ENCODE measurements at regions not wholly inside any gene's neighbourhood (a gene's known extent, or its start where the extent isn't known, plus 50 kb on each side); places are given as distances from the start of the nearest gene placed in this dataset.

- no peak for DNase-seq (ENCODE audit: low spot score)
Measured at GRCh38 chr5:158126442-158127405, 267.8 kb upstream of the CLINT1 start.

DNA sequence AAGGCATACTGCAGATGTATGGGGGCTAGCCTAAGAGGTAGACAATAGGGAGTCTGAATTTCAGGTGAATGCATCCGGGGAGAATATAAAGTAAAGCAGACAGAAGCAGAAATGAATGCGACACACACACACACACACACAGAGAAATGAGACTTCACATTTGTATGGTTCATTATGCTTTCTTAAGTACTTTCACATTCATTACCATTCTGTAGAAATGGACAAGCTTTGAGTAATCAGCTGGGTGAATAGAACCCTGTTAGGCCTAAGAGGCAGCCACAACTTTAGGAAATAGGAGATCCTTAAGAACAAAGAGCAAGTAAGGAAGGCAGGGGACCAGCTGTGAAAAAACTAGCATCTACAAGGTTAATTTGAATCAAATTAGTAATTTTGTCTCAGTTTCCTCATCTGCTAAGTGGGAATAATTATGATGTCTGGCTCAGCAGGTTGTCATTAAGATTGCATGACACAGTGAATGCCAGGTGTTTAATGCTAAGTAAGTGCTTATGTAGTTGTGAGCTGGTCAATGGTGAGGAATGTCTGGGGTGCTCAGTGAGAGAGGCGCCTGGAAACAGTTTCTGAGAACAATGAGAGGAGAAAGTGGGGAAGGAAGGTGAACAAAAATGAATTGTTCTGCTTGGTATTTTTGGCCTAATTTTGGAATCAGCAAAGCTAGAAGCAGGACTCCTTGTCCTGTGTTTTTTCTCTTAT is 265.8 kb upstream of the CLINT1 start:
- no peak for DNase-seq (ENCODE audit: low spot score)

DNA sequence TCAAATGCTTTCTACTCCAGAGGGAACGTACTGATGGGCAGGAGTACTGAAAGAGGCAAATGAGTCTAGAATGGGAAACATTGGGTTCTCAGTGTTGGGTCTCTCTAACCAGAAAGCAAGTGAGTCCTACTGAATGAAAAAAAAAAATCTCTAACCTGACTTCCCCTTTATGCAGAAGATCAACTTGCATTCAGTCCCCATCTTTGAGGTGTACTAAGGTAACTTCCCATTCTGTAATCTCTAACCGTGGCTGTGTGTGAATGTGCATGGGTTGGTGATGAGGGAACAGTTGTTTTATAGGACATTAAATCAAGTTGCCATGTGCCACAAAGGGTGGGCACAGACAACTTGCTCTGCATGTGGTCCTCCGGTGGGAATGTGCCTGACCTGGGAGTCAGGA is 264.6 kb upstream of the CLINT1 start:
- DNase-seq (ENCODE audit: low spot score) = no peak

DNA sequence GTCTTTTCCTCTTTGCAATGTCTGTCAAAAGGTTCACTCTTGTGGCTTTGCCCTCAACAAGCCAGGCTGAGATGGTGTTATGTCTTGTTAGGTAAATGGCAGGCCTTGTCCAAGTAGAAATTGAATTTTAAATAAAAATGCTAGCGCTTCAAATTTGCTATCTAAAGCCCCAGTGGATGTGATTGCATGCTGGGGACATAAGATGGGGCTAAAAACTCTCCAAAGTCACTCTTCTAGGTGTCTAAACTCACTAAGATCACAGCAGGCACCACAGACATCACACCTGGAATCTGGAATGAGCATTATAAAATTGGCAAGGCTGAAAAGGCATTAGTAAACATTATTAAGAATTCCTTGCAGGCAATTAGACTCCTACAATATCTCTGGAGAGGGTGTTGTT is 262.7 kb upstream of the CLINT1 start:
- no peak for DNase-seq (ENCODE audit: low spot score)

DNA sequence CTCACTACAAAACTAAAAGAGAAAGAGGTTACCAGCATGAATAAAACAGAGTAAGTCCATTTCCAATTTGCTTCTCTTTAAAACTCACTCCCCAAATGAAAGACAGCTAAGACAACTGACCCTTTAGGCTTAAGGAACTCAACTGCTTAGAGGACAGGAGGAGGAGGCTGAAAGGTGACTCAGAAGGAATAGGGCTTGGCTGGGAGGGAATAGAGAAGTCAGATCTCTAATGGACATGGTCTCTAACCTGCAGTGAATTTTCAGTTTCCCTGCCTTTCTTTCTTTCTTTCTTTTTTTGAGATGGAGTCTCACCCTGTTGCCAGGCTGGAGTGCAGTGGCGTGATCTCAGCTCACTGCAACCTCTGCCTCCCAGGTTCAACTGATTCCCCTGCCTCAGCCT is 261.8 kb upstream of the CLINT1 start:
- no peak for DNase-seq (ENCODE audit: low spot score)

DNA sequence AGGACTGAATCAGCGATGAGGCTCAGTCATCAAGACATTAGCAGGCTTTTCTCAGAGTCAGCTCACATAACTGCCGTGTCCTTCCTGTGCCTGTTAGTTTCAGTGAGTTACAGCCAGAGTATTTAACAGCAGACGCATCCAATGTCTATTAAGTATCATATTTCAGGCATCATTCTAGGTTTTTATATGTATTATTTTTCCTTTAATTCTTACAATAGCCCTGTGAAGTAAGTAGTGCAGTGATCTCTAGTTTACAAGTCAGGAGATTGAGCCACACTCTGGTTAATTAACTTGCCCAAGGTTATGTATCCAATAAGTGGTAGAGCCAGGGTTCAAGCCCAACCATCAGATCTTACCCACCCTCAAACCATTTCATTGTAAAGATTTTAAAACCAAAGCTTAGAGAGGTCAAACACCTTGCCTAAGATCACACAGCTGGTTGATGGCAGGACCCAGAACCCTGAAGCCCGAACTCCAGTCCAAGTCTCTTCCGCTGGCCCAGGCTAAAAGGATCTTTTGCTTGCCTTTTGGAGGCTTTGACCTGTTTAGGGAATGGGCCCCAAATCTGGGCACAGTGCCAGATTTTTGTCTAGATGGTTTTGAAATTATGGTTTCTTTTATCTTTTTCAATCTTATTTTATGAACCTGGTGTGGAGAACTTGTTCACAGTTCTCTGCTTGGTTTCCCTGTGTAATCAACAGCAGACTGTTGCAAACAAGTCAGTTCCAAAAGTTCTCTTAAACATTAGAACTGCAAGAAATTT is 261.2 kb upstream of the CLINT1 start:
- no peak for DNase-seq (ENCODE audit: low spot score)

- no peak for DNase-seq (ENCODE audit: low spot score)
Measured at GRCh38 chr5:158117467-158118160, 258.7 kb upstream of the CLINT1 start.

GRCh38 chr5:158116965-158117364 is 258.0 kb upstream of the CLINT1 start:
- no peak for DNase-seq (ENCODE audit: low spot score)

DNA sequence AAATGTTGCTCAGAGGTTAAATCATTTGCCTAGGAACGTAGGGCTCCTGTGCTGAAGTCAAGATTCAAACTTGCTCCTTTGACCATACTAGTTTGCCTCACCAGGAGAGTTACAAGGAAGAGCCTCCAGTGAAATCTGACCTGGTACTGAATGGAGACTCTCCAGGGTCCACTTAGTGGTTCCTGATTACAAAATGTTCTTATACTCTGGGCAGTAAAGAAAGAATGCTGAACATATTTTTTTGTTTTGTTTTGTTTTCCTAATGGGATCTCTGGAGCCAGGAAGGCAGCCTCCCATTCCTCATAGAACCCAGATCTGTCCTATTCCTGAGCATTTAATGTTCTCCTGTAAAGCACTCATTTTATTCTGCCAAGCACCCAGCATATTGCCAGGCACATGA is 256.5 kb upstream of the CLINT1 start:
- no peak for DNase-seq (ENCODE audit: low spot score)

DNA sequence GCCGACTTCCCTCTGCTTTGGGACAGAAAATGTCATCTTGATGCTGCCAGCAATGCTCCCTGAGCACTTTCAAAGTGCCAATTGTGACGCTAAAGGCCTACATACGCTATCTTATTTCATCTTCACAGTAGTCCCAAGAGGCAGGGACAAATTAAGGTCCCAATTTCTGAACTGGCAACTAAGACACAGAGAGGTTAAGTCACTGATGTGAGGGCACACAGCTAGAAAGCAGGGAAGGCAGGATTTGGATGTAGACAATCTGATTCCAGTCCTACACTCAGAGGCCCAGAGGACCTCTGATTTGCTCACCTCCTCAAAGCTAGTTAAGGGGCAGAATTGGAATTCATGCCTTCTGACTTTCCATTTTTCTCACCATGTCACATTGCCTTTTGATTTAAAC is 249.2 kb upstream of the CLINT1 start:
- DNase-seq (ENCODE audit: low spot score) = no peak

DNA sequence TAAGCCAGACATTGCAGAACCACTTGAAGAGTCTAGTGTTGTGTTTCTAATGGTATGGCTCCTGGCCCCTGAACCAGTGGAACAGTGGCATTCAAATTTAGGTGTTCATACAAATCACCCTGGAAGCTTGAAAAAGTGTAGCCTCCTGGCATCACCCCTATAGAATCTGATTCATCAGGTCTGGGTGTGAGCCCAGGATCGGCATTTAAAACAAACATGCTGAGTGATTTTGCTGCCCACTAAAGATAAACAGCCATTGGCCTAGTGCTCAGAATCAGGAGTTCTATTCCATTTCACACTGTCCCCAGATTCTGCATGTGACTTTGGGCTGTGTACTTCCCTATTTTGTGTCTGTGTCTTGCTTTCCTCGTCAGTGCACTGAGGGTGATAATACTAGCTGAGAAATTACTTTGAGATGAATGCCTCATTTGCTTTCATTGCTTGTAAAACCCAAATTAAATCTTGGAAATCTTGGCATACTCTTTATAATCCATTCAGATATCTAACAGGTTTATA is 241.5 kb upstream of the CLINT1 start:
- no peak for DNase-seq (ENCODE audit: low spot score)

GRCh38 chr5:158099571-158100105 is 240.7 kb upstream of the CLINT1 start:
- DNase-seq (ENCODE audit: low spot score) = no peak

- DNase-seq (ENCODE audit: low spot score) = no peak
Measured at GRCh38 chr5:158096835-158097234, 237.9 kb upstream of the CLINT1 start.

GRCh38 chr5:158086856-158087255 is 227.9 kb upstream of the CLINT1 start:
- no peak for DNase-seq (ENCODE audit: low spot score)

GRCh38 chr5:158084292-158084691 is 225.3 kb upstream of the CLINT1 start:
- DNase-seq (ENCODE audit: low spot score) = no peak

DNA sequence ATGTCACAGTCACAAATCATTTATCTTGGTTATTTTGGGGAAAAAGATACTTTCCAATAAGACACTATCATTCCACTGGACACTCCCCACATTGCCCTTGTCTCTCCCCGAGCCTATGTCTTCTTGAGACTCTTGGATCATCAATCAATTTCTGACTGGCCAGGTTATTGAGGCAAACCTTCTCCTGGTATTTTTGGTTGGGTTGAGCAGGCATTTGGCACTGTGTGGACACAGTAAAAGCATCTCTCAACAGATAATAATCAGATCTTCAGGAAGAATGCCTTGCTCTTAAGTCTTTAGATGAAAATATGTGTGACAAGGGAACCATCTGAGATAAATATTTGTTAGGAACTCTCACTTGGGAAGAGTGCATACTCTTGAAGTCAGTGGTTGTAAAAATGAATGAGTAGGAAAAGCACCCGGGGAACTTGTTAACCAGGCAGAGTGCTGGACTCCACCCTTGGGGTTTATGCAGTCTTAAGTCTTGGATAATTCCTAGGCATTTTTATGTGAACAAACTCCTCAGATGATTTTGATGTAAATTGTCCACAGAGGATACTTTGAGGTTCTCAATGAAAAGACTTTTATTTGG is 223.8 kb upstream of the CLINT1 start:
- DNase-seq (ENCODE audit: low spot score) = no peak

- DNase-seq (ENCODE audit: low spot score) = no peak
Measured at GRCh38 chr5:158080112-158080511, 221.2 kb upstream of the CLINT1 start.

GRCh38 chr5:158079097-158079496 is 220.2 kb upstream of the CLINT1 start:
- DNase-seq (ENCODE audit: low spot score) = no peak

DNA sequence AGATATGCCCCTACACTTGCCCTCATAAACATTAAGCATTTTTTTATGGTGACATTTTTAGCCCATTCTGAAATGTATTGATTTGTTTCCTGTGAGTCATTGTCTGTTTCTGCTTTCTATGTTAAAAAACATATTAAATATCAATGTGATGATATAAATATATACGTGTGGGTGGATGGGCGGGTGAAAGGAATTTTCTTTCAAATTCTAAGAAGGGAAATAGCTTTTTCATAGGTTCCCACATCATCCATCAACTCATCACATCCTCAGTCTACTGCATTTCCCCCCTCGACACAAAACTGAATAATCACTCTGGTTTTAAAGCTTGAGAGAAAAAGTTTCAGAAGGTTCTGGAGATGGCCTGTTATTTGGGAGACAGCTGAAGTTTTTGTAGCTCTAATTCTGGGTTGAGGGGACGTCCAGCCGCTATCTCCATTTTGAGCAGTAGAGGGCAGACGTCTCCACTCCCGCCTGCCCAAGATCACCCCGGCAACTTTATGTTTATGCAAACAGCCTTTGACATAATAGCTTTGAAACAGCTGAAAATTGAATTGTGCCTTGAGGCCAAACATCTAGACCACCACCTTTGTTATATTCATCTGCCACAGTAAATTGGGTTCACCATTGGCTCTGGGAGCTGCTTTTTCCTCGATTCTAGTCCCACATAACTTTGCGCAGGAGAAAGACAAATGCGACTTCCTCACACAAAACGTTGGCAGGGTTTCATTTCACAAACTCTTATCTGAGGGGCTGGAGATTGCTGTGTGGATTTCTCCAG is 216.2 kb upstream of the CLINT1 start:
- DNase-seq (ENCODE audit: low spot score) = no peak

DNA sequence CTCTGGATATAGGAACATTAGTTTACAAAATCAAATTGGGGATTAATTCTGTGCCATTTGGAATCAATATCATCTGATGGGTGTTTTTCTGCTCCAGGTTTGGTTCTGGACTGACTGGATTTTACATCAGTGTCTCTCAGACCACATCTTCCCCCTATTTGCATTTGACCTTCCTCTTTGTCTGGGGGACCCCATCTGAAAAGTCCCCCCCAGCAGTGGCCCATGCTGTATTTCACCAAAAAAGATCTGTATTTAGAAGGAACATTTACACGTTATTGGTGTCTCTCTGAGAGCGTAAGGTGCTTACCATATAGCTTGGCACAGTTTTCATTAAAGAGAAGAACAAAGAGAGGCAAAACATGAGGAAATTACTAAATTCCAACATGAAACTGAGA is 215.6 kb upstream of the CLINT1 start:
- DNase-seq (ENCODE audit: low spot score) = no peak
